ENCODE measurements at regions not wholly inside any gene's neighbourhood (a gene's known extent, or its start where the extent isn't known, plus 50 kb on each side); places are given as distances from the start of the nearest gene placed in this dataset.

DNA sequence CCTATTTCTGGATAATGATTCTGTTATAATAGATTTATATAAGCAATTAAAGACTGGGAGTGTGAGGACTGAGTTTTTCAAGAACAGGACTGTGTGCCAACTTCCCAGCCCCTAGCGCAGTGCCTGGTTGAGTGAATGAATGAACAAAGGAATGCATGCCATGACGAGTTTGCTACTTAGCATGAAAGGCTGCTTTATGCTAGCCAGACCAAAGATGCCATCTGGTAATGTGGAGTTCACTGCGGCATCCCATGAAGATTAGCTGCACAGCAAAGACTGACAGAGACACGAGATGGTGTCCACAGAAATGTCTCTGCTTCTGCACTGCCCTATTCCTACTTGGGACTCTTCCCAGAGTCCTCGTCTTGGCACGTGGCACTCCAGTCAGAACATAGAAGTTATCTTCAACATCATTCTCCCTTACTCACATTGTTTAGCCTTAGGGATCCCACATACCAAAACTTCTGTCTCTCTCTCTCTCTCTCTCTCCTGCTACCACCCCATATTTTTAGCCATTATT lies 283.9 kb upstream of the CTNNB1 start:
- no peak overlapping the region for H3K27ac ChIP-seq
- TF ChIP-seq, protein P1, sequence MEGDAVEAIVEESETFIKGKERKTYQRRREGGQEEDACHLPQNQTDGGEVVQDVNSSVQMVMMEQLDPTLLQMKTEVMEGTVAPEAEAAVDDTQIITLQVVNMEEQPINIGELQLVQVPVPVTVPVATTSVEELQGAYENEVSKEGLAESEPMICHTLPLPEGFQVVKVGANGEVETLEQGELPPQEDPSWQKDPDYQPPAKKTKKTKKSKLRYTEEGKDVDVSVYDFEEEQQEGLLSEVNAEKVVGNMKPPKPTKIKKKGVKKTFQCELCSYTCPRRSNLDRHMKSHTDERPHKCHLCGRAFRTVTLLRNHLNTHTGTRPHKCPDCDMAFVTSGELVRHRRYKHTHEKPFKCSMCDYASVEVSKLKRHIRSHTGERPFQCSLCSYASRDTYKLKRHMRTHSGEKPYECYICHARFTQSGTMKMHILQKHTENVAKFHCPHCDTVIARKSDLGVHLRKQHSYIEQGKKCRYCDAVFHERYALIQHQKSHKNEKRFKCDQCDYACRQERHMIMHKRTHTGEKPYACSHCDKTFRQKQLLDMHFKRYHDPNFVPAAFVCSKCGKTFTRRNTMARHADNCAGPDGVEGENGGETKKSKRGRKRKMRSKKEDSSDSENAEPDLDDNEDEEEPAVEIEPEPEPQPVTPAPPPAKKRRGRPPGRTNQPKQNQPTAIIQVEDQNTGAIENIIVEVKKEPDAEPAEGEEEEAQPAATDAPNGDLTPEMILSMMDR (IDR thresholded peaks at IDR 0.05), result no peak
- H3K4me1 ChIP-seq, result no peaks in the 10 kb centered on the region
- H3K4me3 ChIP-seq, result no peak overlapping the region
- no peaks in the 10 kb centered on the region for H3K27me3 ChIP-seq
- no peak for DNase-seq
- no peaks in the 10 kb centered on the region for H3K9me3 ChIP-seq
- H3K36me3 ChIP-seq, result no peaks in the 10 kb centered on the region
- intact Hi-C loops (cut with DNase I; ENCODE audit: low total_unique reads), result no loop called here

DNA sequence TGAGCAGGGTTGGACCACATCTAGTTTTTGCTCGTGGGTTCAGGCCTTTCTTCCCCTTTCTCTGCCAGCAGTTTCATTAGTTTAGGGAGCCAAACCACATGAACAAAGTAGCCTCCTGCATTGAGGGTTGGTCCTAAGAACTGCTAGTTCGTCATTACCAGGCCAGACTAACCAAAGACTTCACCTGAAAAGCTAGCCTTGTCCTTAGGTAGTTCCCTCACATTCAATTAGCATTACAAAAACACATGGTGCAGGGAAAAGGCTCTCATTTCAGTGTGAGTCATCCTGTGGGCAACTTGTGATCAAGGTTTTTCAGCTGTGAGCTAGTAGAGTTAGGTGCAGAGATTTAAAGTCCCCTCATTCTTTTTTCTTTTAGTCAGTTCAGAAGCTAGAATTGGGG lies 279.3 kb upstream of the CTNNB1 start:
- H3K27me3 ChIP-seq, result no peaks in the 10 kb centered on the region
- H3K4me3 ChIP-seq, result no peak overlapping the region
- no peak overlapping the region for H3K27ac ChIP-seq
- peaks cover 0 to 3% (median 0%) of the 10 kb centered on the region in 4 donors for H3K4me1 ChIP-seq
- no peaks in the 10 kb centered on the region for H3K36me3 ChIP-seq
- TF ChIP-seq, protein P1 (IDR thresholded peaks at IDR 0.05), result no peak
- H3K9me3 ChIP-seq, result no peaks in the 10 kb centered on the region
- DNase-seq, result no peak
- intact Hi-C loops (cut with DNase I; ENCODE audit: low total_unique reads), result no loop called here

DNA sequence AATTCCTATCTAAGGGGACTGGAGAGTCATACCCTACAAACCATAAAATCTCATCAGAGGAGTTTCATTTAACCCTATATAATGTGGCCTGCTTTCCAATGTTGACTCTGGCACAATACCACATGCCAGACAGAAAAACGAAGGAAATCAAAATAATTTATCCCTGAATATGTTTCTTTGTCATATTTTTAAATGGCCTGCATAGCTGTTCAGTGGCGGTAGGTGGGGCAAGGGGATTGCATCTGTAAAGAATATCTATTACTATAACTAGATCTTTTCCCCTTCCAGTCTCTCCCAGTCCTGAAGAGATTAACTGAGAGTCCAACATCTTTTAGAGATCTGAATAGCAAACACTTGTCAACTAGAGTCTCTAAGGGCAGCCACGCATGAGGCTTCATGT lies 278.1 kb upstream of the CTNNB1 start:
- Histone ChIP-seq H3K27ac (no peak overlapping the region), H3K36me3 (no peaks in the 10 kb centered on the region), H3K27me3 (no peaks in the 10 kb centered on the region), H3K4me3 (no peak overlapping the region), H3K4me1 (peaks cover 0 to 3% (median 0%) of the 10 kb centered on the region in 4 donors), H3K9me3 (no peaks in the 10 kb centered on the region)
- DNase-seq, result no peak
- TF ChIP-seq, protein P1 (IDR thresholded peaks at IDR 0.05), result no peak
- intact Hi-C loops (cut with DNase I; ENCODE audit: low total_unique reads), result no loop called here

DNA sequence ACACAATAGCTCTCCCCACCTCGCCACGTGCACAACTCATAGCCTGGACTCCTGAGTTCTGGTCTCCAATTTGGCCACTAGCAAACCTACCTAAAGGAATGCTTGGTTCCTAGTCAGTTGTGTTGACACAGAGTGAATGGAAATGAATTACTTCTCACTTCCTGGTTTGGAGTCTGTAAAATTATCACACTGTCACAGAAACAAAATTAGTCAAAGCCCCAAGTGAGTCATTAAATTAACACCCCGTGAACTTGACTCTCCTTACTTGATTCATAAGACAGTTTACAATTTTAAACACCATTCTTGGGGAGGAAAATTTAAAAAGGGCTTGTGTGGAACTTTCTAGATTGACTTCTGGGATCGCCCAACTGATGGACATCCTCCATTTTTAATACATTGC lies 276.2 kb upstream of the CTNNB1 start:
- intact Hi-C loops (cut with DNase I; ENCODE audit: low total_unique reads), result no loop called here
- H3K9me3 ChIP-seq, result no peaks in the 10 kb centered on the region

DNA sequence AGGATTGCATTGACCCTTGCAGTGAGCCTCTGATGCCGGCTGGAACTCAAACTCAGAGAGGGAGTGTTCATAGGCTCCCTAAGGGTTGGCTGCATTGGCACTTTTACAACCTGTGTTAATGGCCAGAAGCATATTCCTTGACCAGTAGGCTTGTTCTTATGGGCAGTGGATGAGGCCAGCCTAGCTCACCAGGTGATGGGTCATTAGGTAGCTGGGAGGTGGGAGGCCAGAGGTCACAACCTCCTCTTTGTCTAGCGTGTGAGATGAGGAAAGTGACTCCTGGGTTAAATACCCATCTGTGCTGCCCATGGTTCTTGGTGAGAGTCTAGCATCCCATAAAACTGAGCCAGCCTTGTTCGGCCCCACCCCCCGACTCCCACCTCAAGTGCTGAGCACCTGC lies 275.7 kb upstream of the CTNNB1 start:
- H3K4me3 ChIP-seq, result no peak overlapping the region
- DNase-seq, result no peak
- H3K36me3 ChIP-seq, result no peaks in the 10 kb centered on the region
- H3K27ac ChIP-seq, result no peak overlapping the region
- TF ChIP-seq, protein P1 (IDR thresholded peaks at IDR 0.05), result no peak
- intact Hi-C loops (cut with DNase I; ENCODE audit: low total_unique reads), result no loop called here
- peaks cover 0 to 3% (median 0%) of the 10 kb centered on the region in 4 donors for H3K4me1 ChIP-seq
- no peaks in the 10 kb centered on the region for H3K27me3 ChIP-seq
- H3K9me3 ChIP-seq, result no peaks in the 10 kb centered on the region

More for the DNA sequence above, 276.2 kb upstream of the CTNNB1 start:
- TF ChIP-seq, protein P1 (IDR thresholded peaks at IDR 0.05), result no peak
- Histone ChIP-seq H3K27me3 (no peaks in the 10 kb centered on the region), H3K4me1 (peaks cover 0 to 3% (median 0%) of the 10 kb centered on the region in 4 donors), H3K36me3 (no peaks in the 10 kb centered on the region), H3K4me3 (no peak overlapping the region), H3K27ac (no peak overlapping the region)
- DNase-seq, result no peak
